HPDE6-E6E7 (cell line): ENCODE measurements at regions not wholly inside any gene's neighbourhood (a gene's known extent, or its start where the extent isn't known, plus 50 kb on each side); places are given as distances from the start of the nearest gene placed in this dataset.
"Not testable (repeated sequence)": the region's sequence is repeated elsewhere in the genome, so short reads cannot be mapped to it uniquely, and the experiment has no call there.

Experiments
- DNase-seq: peaks from one replicate; pipeline ENCODE4 v3.0.0; 2011; ENCODE audit warnings: missing footprints; ENCODE audit errors: extremely low spot score

DNA sequence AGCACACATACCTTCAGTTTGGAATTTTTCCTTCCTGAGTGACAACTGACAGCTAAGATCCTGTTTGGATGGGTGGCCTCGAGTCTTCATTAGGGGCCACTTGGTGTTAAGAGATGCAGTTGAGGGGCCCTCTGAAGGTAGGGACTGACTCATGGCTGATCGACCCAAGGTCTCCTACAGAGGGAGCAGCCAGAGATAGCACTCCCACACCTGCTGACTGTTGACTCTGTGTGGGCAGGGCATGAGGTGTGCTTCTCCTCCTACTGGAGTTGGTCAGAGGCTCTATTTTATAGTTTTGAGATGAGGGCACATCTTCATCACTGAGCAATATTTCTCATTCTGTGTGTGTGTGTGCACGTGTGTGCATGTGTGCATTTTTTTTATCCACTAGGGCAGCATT, 378.8 kb upstream of the PODXL start:
- no peak for DNase-seq

GRCh38 chr7:131934452-131934851, 378.0 kb upstream of the PODXL start:
- DNase-seq = no peak

DNA sequence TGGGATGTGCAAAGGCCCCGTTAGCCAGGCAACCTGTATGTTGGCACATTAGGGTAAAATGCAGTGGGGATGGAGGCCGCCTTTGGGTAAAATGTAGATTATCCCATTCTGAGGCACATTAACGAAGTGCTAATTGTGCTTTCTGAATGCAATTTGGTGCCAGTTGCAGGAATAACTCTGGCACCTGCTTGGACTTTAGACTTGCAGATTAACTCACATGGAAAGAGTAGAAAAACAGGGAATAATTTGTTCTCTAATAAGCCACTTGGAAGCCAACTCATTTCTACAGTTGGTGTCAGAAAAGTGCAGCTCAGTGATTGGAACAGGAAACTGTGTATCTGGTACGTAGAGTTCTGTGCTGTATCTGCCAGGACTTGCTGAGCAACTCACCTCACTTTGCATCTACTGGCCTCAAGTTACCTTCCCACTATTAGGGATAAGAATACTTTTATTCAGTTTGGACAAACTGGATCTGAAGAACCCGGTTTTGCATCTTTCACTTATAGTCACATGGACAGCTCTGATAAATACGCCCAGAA, 377.4 kb upstream of the PODXL start:
- no peak for DNase-seq

DNA sequence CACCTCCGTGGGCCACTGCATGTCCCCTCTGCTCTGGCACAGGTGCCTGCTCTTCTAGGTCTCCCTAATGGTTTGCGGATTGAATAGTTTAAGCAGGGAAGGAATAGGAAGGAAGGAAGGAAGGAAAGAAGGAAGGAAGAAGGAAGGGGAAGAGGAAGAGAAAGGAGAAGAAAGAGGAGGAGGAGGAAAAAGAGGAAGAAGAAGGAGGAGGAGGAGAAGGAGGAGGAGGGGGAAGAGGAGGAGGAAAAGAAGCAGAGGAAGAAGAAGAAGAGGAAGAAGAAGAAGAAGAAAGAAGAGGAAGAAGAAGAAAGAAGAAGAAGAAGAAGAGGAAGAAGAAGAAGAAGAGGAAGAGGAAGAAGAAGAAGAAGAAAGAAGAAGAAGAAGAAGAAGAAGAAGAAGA, 376.8 kb upstream of the PODXL start:
- not testable (repeated sequence) for DNase-seq

GRCh38 chr7:131932271-131932670, 375.8 kb upstream of the PODXL start:
- no peak for DNase-seq

DNA sequence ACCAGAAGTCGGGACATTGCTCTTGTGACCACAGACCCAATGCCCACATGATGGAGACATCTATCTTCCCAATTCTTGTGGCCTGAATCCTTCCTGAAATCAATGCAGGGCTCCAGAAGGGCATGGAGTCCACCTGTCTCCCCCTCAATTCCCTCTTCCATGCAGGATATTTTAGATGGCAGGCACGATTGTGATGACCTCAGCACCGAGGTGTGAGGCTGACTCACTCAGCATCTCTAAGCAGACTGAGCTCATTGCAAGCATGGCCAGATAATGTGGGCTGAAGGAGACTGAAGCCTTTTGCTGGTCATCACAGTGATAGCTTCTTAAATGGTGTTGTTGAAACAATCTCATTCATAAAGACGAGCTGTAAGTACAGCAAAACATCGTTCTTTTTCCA, 374.9 kb upstream of the PODXL start:
- no peak for DNase-seq

GRCh38 chr7:131929632-131930031, 373.2 kb upstream of the PODXL start:
- DNase-seq = no peak

DNA sequence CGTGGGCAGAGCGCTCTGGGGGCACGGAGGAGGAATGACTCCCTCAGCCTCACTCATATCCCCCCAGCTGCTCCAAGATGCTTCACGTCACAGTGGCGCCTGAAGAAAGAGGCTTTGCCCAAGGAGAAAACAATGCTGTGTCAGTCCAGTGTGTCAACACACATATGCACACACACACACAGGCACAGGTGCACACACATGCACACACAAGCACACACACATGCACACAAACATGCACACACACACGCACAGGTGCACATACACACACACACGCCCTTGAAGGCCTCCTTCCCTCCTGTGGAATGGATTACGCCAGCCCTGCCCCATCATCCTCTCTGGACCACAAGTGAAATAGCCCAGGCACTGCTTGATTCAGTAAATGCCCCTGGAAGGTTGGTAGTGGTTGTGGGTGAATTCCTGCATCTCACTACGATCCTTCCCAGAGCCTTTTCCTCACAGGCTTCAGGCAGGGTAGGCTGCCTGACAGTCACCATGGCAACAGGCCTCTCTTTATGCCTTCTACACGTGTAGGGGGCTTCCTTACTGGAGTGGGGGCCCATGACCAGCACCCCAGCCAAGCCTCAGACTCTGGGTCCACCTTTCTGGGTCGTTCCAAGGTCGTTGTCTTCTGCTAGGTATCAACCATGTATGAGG, 371.5 kb upstream of the PODXL start:
- no peak for DNase-seq

DNA sequence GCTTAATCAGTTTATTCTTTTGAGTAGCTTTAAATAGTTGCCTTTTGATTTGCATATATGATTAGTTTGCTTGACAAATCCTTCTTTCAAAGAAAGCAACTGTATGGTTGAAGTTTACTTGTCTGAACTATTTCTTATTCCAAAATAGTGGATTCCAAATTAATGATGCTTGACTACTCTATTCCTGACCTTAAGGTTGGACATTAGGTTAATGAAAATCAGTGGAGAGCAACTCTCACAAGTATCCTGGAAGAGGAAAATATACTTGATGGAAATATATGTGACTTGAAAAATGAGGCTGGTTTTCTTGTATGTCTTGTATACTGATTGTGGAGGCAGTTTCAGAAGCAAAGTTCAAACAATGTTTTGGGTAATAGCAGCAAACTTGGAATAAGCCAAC, 369.2 kb upstream of the PODXL start:
- no peak for DNase-seq

DNA sequence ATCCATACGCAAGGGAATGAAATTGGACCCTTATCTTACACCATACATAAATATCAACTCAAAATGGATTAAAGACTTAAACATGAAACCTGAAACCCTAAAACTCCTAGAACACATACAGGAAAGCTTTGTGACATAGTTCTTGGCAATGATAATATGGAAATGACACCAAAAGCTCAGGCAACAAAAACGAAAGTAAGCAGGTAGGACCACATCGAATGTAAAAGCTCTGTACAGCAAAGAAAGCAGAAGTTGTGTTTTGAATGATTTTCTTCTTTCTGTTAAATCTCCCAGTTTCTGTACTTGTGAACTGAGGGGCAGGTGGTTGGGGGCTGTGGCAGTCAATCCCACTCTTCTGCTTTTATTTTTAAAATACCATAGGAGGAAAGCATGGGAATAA, 368.4 kb upstream of the PODXL start:
- DNase-seq = no peak

DNA sequence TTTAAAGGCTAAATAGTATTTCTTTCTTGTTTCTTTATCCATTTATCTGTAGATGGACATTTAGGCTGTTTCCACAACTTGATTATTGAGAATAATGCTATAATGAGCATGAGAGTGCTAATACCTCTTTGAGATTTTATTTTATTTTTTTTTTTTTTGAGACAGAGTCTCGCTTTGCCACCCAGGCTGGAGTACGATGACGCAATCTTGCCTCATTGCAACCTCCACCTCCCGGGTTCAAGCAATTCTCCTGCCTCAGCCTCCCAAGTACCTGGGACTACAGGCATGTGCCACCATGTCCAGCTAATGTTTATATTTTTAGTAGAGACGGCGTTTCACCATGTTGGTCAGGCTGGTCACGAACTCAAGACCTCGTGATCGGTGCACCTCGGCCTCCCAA, 366.5 kb upstream of the PODXL start:
- not testable (repeated sequence) for DNase-seq

DNA sequence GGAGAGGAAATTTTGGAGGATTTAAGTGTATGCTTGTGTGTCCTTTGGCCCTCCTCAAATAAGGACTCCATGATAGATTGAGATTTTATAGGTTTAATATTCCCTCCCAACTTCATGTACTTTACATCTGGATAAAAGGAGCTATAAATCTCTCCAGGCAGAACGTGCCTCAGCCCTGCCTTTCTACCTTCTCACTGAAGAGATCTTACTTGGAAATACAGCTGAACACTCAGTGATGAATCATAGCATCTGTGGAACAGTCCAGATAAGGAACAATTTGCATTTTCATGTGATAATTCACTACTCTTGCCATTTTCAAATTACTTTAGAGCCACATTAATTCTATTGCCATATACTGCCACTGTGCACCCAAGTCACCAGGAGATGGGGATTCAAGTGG, 364.6 kb upstream of the PODXL start:
- DNase-seq = no peak

DNA sequence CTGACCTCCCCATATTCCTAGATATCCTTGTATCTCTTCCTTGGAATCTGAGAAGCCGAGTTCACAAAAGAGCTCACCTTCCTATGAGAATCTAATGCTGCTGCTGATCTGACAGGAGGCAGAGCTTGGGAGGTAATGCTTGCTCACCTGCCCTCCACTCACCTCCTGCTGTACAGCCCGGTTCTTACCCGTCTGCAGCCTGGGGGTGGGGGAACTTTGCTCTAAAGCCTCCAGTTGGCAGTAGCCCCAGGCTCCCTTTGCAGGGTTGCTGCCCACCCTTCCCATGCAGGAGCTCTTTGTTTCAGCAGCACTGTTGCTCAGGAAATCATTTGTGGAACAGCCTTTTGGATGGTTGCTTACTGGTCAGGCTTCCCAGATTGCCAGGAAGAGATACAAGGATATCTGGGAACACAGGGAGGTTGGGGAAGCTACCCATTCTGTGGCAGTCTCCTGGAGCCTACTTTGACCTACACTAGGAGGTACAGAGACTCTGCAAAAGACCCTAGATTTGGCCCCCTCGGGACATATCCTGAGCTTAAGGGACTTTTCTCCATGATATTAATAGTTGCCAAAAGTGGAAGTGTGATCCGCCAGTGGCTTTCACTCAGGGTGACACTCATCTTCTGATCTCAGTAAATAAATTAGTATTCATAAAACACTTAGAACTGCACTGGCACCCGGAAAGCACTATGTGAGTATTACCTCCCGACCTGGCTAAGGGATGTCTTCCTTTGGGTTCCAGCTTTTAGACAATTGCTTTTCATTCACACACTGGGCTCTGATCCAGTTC, 363.7 kb upstream of the PODXL start:
- no peak for DNase-seq

DNA sequence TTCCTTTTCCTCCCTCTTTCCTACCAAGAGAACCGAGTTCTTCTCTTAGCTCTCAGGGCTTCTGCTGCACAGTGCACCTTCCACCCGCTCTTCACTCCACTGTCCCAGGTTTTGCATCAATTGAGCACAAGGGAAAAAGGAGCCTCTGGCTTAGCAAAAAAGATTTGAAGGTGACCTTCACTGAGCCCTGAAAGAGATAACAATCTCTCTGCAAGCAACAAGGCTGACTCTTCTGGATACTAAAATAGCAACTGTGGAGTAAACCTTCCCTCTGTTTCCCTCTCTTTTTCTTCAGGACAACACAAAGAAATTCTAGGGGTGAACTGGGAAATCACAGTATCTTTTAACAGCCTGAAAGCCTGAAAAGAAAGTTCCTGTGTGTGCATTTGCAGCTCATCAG, 354.7 kb upstream of the PODXL start:
- DNase-seq = no peak

GRCh38 chr7:131909151-131909768, 352.8 kb upstream of the PODXL start:
- no peak for DNase-seq

DNA sequence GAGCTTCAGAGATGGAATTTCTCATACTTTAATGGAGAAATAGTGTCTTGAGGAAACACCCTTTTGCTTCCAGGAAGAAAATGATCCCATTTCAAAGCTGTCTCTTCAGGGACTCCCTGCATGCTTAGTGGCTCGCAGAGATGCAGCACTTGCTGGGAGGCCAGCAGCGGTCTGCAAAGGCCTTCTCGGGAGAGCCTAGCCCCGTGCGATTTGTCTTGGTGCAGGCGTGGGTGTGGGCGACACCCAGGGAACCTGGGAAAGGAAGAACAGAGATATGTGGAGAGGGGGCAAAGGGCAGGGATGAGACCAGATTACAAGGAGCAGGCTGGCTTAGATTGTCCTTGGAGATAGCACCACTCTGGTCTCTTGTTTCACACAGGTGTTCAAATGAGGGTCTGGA, 352.3 kb upstream of the PODXL start:
- DNase-seq = no peak

GRCh38 chr7:131905471-131905973, 349.1 kb upstream of the PODXL start:
- no peak for DNase-seq

- DNase-seq = no peak
Measured at GRCh38 chr7:131904760-131905327, 348.4 kb upstream of the PODXL start.

GRCh38 chr7:131903315-131903714, 346.9 kb upstream of the PODXL start:
- no peak for DNase-seq

- DNase-seq = no peak
Measured at GRCh38 chr7:131900785-131901287, 344.4 kb upstream of the PODXL start.

- DNase-seq = no peak
Measured at GRCh38 chr7:131899271-131900030, 343.0 kb upstream of the PODXL start.
